ENCODE measurements at regions not wholly inside any gene's neighbourhood (a gene's known extent, or its start where the extent isn't known, plus 50 kb on each side); places are given as distances from the start of the nearest gene placed in this dataset.

DNA sequence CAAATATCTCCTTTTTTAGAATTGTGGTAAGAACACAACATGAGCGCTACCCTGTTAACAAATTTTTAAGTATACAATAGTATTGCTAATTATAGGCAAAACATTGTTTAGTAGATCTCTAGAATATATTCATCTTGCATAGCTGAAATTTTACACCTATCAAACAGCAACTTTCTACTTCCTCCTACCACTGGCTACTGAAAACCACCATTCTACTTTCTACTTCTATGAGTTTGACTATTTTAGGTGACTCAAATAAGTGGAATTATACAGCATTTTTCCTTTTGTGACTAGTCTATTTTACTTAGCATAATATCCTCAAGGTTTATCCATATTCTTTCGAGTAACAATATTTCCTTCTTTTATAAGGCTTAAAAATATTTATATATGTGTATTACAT, 128.4 kb downstream of the FAM76B start:
- TF ChIP-seq, protein P1, sequence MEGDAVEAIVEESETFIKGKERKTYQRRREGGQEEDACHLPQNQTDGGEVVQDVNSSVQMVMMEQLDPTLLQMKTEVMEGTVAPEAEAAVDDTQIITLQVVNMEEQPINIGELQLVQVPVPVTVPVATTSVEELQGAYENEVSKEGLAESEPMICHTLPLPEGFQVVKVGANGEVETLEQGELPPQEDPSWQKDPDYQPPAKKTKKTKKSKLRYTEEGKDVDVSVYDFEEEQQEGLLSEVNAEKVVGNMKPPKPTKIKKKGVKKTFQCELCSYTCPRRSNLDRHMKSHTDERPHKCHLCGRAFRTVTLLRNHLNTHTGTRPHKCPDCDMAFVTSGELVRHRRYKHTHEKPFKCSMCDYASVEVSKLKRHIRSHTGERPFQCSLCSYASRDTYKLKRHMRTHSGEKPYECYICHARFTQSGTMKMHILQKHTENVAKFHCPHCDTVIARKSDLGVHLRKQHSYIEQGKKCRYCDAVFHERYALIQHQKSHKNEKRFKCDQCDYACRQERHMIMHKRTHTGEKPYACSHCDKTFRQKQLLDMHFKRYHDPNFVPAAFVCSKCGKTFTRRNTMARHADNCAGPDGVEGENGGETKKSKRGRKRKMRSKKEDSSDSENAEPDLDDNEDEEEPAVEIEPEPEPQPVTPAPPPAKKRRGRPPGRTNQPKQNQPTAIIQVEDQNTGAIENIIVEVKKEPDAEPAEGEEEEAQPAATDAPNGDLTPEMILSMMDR (IDR thresholded peaks at IDR 0.05), result no peak
- TF ChIP-seq EZH2 (IDR thresholded peaks at IDR 0.05) (no peak), EZH2phosphoT487 (IDR thresholded peaks at IDR 0.05) (no peak)
